GM18508 (cell line): ENCODE measurements at regions not wholly inside any gene's neighbourhood (a gene's known extent, or its start where the extent isn't known, plus 50 kb on each side); places are given as distances from the start of the nearest gene placed in this dataset.

ENCODE experiments used
- ATAC-seq: cut with Tn5 transposase; IDR thresholded peaks from one replicate; pipeline ENCODE4 v1.9.1; 2021; ENCODE audit warnings: moderate number of reproducible peaks; ENCODE audit not compliant: insufficient read depth, unreplicated experiment

- no peak for ATAC-seq
These were observed 507.3 kb upstream of the KCNMB2 start for GRCh38 chr3:178028933-178029332.

- ATAC-seq, result no peak
These were observed 499.6 kb upstream of the KCNMB2 start for GRCh38 chr3:178036451-178037144.

GRCh38 chr3:178041931-178042330 is 494.3 kb upstream of the KCNMB2 start:
- no peak for ATAC-seq

- no peak for ATAC-seq
These were observed 493.9 kb upstream of the KCNMB2 start for GRCh38 chr3:178042376-178042775.

- ATAC-seq, result no peak
These were observed 493.2 kb upstream of the KCNMB2 start for GRCh38 chr3:178043084-178043483.

GRCh38 chr3:178044320-178044719 is 491.9 kb upstream of the KCNMB2 start:
- no peak for ATAC-seq

- ATAC-seq, result no peak
These were observed 488.7 kb upstream of the KCNMB2 start for GRCh38 chr3:178047496-178047895.

GRCh38 chr3:178048768-178049167 is 487.5 kb upstream of the KCNMB2 start:
- no peak for ATAC-seq

GRCh38 chr3:178054471-178054870 is 481.8 kb upstream of the KCNMB2 start:
- no peak for ATAC-seq

GRCh38 chr3:178055939-178056338 is 480.3 kb upstream of the KCNMB2 start:
- ATAC-seq, result no peak

- ATAC-seq, result no peak
These were observed 479.4 kb upstream of the KCNMB2 start for GRCh38 chr3:178056868-178057267.

GRCh38 chr3:178058629-178059028 is 477.6 kb upstream of the KCNMB2 start:
- no peak for ATAC-seq

- no peak for ATAC-seq
These were observed 477.1 kb upstream of the KCNMB2 start for GRCh38 chr3:178059119-178059518.

- no peak for ATAC-seq
These were observed 476.4 kb upstream of the KCNMB2 start for GRCh38 chr3:178059836-178060235.

GRCh38 chr3:178060407-178060806 is 475.8 kb upstream of the KCNMB2 start:
- no peak for ATAC-seq

- ATAC-seq, result no peak
These were observed 474.1 kb upstream of the KCNMB2 start for GRCh38 chr3:178062126-178062525.

- no peak for ATAC-seq
These were observed 472.8 kb upstream of the KCNMB2 start for GRCh38 chr3:178063461-178063860.

GRCh38 chr3:178067721-178068120 is 468.5 kb upstream of the KCNMB2 start:
- ATAC-seq, result no peak

- ATAC-seq, result no peak
These were observed 463.6 kb upstream of the KCNMB2 start for GRCh38 chr3:178072391-178073305.

GRCh38 chr3:178073366-178073765 is 462.9 kb upstream of the KCNMB2 start:
- ATAC-seq, result no peak

GRCh38 chr3:178075344-178075743 is 460.9 kb upstream of the KCNMB2 start:
- no peak for ATAC-seq

GRCh38 chr3:178078953-178079352 is 457.3 kb upstream of the KCNMB2 start:
- no peak for ATAC-seq
